Activated CD4-positive, alpha-beta T cell treated with anti-CD3 and anti-CD28 coated beads for 48 hours (primary cell): ENCODE measurements at regions not wholly inside any gene's neighbourhood (a gene's known extent, or its start where the extent isn't known, plus 50 kb on each side); places are given as distances from the start of the nearest gene placed in this dataset.
"Not testable (repeated sequence)": the region's sequence is repeated elsewhere in the genome, so short reads cannot be mapped to it uniquely, and the experiment has no call there.

Experiments used
- DNase-seq: peaks from one replicate; pipeline ENCODE4 v3.0.0-alpha.2; 2020

GRCh38 chr15:30030345-30030744 is 52.4 kb upstream of the GOLGA8J start:
- no peak for DNase-seq

DNA sequence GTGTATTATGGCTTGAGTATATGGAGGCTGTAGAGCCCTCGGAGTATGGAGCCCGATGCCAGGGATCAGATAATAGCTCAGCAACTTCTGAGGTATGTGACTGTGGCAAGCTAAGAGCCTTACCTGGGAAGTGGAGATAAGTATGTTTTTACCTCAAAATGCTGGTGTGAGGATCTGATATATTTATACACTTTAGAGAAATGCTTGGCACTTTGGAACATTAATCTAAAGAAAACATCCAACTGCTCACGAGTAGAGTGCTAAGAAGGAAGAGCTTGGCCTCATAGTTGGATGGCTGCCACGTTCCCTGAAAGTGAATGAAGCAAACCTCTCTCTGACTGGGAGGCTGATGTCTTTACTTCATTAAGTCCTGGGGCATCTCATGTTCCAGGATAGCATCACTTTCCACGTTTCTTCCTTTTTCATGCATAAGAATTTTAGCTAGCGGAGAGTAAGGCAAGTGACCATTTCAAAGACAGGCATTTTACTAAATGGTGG is 58.9 kb upstream of the GOLGA8J start:
- no peak for DNase-seq

- no peak for DNase-seq
Measured at GRCh38 chr15:30010746-30011145, 72.0 kb upstream of the GOLGA8J start.

- no peak for DNase-seq
Measured at GRCh38 chr15:30008156-30008555, 74.6 kb upstream of the GOLGA8J start.

DNA sequence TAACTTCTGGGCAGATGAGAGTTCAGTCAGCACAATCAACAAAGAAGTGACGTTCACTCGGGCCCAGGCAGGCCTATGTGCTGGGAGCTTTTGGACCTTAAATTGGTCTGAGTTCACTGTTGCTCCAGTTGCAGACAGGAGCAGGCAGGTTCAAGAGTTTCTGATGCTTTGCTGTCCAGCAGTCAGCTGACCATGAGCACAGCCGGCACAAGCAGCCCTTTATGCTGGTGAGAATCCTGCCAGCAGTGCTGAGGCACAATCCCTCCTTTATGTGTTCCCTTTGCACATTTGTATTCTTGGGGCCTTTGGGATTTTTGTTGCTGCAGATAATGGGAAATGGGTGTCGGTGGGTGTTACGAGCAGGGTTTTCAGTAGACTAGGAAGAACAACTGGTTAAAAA is 81.2 kb upstream of the GOLGA8J start:
- no peak for DNase-seq

DNA sequence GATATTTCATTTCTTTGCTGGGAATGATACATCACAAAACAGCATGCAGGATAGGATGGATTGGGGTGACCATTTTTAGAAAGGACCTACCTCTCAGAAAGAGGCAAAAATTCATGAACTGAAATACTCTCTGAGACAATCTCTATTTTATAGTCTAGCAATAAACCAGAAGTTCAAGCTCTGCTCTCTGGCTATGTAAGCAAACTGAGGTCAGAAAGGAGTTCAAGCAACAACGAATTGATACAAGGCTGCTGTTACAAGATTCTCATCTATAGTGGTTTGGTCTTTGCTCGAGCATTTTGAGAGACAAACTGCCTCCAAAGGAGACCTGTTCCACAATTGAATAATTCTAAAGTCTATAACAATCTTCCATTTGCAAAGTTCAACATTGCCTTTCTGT is 84.7 kb upstream of the GOLGA8J start:
- no peak for DNase-seq

DNA sequence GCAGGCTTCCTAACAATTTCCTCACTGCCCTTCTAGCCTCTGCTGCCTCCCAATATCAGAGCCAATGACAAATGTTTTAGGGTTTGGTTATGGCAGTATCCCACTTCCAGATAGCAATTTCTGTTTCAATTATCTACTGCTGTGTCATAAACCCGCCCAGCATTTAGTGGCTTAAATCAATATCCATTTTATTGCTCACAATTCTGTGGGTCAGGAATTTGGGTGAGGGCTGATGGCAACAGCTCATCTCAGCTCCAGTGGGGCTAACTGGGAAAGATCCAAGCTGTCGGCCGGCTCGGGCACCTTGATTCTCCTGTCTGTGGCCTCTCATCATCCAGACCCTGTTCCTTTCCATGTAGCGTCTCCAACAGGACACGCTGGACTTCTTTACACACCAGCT is 85.3 kb upstream of the GOLGA8J start:
- DNase-seq, result no peak

DNA sequence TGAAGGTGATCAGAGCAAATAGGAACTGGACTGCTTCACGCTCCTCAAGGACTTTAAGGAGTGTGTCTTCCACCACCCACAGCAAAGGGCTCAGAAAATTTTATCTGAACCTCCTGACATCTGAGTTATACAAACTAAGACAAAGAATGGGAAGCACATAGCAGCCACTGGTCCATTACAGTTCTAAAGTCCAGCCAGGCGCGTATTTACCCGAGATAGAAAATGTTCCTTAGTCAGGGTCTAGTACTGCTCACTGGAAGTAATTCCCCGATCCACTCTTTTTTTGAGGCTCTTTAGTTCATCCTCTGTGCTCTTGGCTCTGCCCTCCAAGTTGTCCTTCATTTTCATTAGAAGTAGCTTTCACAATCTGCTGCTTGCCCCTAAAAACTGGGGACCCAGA is 88.5 kb upstream of the GOLGA8J start:
- DNase-seq, result no peak

DNA sequence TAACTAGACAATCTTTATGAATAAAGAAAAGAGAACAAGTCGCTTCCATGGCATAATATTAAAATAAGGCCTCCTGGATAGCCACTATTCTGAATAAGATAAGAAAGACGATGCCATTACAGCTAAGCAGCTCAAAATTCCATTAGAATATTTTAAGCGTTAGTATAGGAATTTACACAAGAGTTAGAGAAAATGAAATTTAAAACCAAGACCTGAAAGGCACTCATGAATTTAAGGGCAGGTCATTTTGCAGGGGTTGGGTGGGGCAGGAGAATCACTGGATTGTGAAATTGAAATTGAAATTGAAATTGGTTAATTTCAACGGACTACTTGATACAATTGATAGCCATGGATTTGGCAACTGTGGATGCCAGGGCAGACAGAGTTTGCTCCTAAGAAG is 91.8 kb upstream of the GOLGA8J start:
- DNase-seq, result no peak

- no peak for DNase-seq
Measured at GRCh38 chr15:29990035-29990434, 92.7 kb upstream of the GOLGA8J start.

- DNase-seq, result no peak
Measured at GRCh38 chr15:29988701-29989100, 94.1 kb upstream of the GOLGA8J start.

DNA sequence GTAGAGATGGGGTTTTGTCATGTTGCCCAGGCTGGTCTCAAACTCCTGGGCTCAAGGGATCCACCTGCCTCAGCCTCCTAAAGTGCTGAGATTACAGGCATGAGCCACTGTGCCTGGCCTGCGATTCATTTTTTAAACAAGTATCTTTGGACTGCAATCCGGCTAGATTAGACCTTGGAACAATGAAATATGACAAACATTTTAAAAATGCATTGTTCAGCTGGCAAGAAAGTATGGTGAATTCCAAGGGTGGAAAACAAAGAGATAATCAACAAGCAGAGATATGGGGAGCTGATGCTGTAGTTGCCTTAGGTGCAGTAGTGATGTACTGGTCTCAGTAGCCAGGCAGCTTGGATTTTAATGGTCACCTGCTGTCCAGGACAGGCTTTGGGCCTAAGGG is 95.8 kb upstream of the GOLGA8J start:
- no peak for DNase-seq

GRCh38 chr15:29978411-29979382 is 104.1 kb upstream of the GOLGA8J start:
- DNase-seq, result no peak

DNA sequence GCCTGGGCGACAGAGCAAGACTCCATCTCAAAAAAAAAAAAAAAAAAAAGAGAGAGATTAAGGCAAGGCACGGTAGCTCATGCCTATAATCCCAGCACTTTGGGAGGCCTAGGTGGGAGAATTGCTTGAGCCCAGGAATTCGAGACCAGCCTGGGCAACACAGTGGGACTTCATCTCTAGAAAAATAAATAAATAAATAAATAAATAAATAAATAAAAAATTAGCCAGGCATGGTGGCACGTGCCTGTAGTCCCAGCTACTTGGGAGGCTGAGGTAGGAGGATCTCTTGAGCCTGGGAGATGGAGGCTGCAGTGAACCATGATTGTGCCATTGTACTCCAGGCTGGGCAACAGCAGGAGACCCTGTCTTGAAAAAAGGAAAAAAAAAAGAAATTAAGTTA is 108.7 kb upstream of the GOLGA8J start:
- not testable (repeated sequence) for DNase-seq

DNA sequence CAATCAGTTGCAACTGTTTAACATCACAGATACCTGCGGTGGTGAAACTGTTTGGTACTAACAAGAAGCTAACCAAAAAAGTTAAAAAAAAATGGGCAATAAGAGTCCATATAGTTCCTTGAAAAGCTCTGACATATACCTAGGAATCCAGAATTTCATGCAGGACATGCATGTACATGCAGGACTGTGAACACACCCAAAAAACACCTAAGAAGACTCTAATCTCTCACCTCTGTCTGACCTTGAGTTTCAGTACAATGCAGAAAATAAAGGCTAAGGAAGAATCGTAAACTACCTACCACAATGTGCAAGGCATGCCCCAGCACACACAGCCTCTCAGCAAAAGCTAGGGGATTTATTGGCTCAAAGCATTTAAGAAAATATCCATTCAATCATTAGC is 110.7 kb upstream of the GOLGA8J start:
- no peak for DNase-seq

- DNase-seq, result no peak
Measured at GRCh38 chr15:29970402-29970695, 112.4 kb upstream of the GOLGA8J start.

- no peak for DNase-seq
Measured at GRCh38 chr15:29969562-29970401, 113.0 kb upstream of the GOLGA8J start.

DNA sequence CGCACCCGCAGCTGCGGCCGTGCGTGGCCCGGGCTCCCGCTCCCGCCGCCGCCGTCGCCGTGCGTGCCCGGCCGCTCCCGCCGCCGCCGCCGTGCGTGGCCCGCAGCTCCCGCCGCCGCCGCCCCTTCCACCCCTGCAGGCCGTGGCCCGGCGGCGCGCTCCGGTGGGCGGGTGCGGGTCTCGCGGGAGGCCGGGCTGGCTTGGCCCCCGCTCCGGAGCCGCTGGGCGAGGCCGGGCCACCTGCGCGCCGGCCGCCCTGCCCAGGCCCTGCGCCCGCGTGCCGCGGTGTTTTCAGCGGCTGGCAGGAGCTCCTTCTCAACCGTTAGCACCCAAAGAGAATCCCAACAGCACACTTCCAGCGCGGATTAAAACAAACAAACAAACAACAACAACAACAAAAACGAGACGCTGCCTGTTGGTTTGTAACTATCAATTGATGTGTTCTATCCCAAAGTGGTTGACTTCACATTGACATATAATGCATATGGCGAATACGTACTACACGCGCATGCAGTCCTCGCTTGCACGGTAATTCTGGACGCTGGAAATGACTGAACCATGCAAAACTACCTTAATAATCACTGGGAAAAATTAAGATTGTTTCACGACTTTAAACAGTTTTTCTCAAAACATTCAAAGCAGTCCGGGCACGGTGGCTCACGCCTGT is 113.7 kb upstream of the GOLGA8J start:
- no peak for DNase-seq

- DNase-seq, result no peak
Measured at GRCh38 chr15:29968099-29968894, 114.5 kb upstream of the GOLGA8J start.

GRCh38 chr15:29962407-29962806 is 120.3 kb upstream of the GOLGA8J start:
- no peak for DNase-seq

DNA sequence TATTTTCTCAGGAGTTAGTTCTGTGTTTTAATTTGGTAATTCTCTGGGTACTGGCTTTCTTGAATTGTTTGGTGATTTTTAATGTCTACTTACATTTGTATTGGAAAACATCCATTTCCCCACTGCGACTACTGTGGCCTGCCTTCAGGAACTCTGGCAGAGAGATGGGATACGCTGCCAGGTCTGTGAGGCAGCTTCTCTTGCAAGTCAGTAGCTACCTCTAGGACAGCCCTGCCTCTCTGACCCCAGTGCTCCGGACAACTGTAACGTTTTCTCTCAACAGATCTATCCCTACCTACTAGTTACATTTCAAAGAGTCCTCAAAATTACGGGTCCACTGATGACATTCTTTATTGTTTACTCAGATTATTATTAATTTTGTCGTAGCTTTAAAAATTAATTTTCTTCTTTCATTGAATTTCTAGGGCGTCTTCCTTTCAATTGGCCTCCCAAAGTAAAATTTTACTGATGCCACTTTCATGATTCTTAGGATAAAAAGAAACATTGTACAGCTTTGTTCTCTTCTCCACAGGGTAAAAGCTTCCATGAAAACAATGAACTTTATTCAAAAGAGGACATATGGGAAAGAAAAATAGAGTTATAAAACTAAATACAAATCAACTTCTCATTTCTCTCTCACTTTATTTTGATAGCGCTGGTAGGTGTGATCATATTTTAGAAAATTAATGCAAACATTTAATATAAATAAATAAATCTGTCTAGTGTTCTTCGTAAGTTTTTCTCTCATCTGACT is 123.2 kb upstream of the GOLGA8J start:
- DNase-seq, result no peak

GRCh38 chr15:29952225-29952624 is 130.0 kb upstream of the TJP1 start:
- no peak for DNase-seq
